Stimulated activated CD4-positive, alpha-beta T cell treated with anti-CD3 and anti-CD28 coated beads, TNF-alpha, amount 100 ng/mL, for 1 hour (primary cell): ENCODE measurements at regions not wholly inside any gene's neighbourhood (a gene's known extent, or its start where the extent isn't known, plus 50 kb on each side); places are given as distances from the start of the nearest gene placed in this dataset.

ENCODE experiments used
- DNase-seq, 3 donors: peaks; one replicate each; pipeline ENCODE4 v3.0.0-alpha.2; 2020; ENCODE audit warnings: low read depth in 3 of 3, low spot score in 1 of 3

GRCh38 chr4:11514003-11514402, 85.3 kb upstream of the HS3ST1 start:
- no peak for DNase-seq

DNA sequence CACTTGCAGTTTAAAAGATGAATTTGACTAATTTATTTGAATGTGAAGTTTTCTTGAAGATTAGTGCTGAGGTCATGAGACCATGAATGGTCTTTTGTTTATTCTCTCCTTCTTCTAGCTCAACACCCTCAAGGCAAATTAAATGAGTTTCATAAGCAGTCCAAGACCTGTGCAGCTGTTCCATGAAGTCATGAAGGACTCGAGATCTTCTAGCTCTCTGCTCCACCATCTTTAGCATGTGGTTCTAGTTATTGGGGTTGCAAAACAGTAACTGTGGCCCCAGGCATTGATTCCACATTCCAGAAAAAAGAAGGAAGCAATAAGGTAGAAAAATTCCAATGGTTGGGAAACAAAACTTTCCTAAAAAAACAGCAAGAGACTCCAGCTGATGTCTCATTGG, 84.2 kb upstream of the HS3ST1 start:
- DNase-seq, result no peak

- no peak for DNase-seq
Observed at GRCh38 chr4:11511321-11511720, 82.6 kb upstream of the HS3ST1 start.

GRCh38 chr4:11507920-11508319, 79.2 kb upstream of the HS3ST1 start:
- no peak for DNase-seq

DNA sequence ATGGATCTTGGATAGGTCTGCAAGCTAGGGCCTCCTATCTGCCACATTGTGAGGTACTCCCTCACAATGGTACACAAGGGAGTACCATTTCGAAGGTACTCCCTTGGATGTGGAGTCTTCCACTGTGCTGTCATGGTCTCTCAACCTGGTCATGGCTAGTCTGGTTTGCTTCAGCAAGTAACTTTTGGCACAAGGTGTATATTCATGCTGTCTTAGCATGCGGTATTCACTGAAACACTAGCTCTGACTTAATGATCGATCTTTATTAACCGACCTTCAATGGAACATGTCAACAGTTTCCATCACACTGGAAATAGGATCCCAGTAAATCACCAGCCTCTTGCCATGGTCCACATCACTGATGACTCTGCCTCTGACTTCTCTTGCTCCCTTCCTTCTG, 77.5 kb upstream of the HS3ST1 start:
- no peak for DNase-seq

DNA sequence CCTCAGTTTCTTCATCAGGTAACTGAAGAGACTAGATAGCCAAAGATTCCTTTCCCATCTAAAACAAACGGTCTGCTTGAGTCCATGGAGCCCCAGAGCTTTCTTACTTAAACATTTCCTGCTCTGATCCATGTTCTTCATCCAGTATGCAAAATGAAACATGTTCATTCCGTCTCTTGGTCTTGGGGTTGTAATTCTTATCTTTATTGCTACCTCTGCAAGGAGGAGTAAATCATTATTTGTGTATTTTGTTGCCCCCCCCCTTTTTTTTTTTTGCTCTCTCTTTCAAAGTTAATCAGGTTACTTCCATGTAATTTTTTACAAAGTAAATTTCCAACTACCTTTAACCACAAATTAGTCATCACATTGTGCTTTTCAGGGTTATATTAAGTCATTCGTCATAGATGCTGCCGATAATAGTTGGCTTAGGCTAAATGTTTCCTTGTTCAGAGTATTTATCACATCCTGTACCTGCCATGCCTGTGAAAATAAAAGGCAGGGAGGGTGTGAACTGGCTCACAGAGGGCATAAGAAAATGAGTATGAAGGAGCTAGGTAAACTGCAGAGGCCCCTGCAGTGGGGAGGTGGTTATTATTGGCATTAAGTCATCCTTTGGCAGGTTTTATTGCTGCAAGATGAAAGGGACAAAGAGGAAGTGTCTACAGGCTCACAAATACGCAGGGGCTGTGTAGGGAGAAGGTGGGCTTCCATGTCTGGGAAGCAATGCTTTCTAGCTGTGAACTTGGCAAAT, 76.7 kb upstream of the HS3ST1 start:
- DNase-seq, result no peak

DNA sequence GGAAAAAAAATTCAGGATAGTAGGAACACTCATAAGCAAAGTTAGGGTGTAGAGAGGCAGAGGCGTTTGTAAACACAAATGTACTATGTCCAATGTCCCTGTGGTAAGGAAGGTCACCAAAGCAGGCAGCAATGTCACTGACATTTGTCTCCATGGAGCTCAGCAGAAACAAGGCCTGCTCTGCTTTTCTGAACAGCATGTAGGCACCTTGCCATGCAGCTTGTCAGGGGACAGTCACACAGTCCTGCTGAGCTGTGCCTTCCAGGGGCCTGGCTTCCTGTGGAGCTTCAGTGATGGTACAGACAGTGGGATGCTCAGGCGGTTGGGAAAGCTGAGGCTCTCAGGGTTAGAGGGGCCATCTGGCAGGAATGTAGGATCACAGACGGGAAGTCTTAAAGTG, 74.5 kb upstream of the HS3ST1 start:
- no peak for DNase-seq

DNA sequence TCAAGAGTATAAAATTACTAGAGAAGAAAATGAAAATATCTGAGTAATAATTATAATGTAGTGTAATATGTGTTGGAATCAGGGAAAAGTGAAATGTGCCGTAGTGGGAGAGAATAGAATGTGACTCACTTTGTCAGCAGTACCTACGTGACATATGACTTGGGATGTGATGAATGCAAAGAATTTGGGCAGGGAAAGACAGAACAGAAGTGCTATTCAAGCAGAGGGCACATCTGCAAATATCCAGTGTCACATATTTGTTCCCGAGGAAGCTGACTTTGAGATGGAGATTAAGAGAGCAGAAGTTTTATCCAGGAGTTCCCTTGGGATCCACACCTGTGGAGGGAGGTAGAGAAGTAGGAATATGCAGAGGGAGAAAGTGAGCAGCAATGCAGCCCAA, 69.3 kb upstream of the HS3ST1 start:
- no peak for DNase-seq

GRCh38 chr4:11497212-11497806, 68.6 kb upstream of the HS3ST1 start:
- DNase-seq, result no peak

DNA sequence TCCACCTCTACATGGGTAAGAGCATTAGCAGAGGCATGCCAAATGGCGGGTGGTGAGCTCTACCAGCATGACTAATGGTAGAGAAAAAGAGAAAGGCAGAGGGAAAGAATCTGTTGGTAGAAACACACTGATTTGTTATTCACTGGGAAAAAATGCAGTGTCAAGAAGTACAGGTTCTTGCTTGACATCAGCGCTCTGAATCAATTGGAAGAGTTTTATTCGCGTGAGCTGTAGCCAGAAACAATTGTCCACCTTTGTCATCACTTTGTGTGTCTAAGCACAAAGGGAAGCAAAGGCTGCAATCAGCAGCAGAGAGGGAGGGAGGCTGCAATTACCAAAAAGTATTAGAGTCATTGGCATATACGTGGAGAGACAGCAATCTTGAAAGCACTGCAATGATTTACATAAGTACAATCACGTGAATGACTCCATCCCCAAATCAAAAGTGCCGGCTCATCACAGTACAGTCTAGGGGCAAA, 67.7 kb upstream of the HS3ST1 start:
- DNase-seq, result no peak

- DNase-seq, result no peak
Observed at GRCh38 chr4:11495818-11496217, 67.1 kb upstream of the HS3ST1 start.

- DNase-seq, result no peak
Observed at GRCh38 chr4:11495291-11495690, 66.6 kb upstream of the HS3ST1 start.

DNA sequence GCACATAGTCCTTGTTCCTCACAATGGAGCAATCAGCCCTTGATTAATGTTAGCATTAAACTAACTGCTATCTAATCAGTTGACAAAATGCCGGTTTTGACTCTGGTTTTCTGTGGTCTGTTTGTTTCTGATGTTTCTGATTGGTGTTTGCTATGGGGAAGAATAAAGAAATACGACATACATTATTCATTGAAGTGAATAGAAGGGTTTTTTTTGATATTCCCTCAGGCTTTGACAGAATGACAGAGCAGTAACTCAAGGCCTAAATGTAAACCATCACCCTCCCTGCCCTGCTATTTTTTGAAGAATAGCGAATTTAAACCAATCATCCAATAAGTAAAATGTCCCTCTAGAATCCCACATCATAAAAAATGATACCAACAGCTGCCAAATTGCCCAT, 65.5 kb upstream of the HS3ST1 start:
- DNase-seq, result no peak

GRCh38 chr4:11489453-11490083, 60.9 kb upstream of the HS3ST1 start:
- no peak for DNase-seq

DNA sequence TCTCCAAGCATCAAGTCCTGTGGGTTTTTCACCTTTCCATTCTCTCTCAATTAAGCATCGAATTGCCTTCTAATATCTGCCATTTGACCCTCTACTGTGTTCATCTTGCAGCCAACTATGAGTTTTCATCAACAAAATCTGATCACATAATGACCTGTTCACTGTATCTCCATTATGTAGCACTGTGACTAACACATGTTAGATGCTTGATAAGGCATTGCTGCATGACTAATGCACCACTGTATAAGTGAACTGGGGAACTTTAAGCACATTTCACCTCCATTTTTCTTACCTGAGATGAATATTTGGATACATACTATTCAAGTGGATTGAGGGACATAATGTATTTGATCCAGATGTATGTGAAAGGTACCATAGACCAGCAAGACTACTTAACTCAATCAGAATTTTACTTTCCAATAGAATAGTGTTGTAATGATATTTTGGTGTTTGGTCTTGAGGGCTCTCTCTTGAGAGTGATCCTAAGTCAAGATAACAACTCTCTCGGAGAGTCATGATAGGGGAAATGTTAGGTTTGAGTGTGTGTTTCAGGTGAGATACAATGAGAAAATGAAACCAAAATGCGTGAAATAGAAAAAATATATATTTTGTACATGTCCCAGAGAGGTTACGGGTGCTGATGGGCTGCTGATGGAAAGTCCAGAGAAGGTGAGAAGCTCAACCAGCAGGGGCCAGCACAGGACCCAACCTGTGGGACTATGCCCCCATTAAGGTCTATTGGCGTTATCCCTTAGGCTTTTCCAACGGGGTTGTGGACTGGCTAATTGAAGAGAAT, 60.2 kb upstream of the HS3ST1 start:
- DNase-seq, result no peak

DNA sequence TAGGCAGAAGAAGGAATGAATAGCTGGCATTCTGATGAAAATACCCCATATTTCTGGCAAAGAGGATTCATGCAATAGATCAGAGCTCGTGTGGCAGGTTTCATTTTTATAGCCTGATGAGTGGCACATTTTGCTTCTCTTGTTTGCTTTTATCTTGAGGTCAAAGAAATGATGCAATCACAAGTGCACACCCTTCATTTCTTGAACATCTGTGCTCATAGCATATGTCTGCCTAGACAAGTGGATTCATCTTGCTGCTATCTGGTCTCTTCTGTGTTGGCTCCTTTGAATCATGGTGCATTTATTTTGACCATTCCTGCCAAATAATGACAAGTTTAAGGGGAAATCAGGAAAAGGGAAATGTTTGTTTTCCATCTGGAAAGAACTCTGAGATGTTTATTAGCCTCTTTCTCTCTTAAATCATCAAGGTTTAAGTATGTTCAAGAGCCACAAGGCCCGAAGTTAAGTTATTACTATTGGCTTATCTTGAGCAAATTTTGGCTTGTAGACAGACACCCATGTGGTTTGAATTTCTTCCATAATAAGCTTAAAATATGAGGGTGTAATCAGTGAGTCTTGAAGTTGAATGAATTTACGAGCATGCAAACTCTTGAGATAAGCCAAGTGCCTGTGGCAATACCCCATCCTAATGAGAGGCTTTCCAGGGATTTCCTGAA, 59.3 kb upstream of the HS3ST1 start:
- no peak for DNase-seq

- no peak for DNase-seq
Observed at GRCh38 chr4:11487139-11487538, 58.4 kb upstream of the HS3ST1 start.

DNA sequence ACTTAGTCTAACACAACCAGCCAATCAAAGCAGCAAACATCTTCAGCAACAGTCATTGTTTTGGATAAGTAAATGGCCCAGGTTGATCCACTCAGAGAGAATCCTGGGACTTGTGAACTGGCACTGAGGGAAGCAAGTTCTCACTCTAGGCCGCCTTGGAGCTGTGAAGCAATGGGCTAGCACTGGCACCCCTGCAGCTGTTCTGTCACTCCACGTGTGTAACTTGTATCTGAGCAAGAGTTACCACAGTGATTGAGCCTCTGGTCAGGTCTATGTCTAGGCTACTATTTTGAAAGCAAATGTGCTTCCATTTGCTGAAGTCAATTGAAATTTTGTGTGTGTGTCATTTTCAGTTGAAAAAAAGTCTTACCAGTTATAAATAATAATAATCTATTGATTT, 57.2 kb upstream of the HS3ST1 start:
- no peak for DNase-seq

DNA sequence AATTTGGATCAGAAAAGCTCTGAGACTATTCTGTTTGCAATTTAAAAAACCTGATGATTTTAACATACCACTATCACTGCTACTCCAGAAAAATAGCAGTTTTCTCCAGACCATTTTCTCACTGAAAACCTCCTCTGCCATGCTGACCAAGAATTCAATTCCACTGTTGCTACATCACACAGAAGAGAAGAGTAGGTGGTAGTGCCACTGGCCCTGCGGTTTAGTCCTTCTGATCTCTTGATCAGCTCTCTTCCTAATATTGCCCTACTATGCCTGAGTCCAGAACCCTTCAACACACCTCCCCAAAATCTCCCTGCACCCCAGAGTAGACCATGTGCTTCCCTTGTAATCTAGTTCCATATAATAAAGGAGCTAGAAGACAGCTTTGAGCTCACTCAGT, 55.8 kb upstream of the HS3ST1 start:
- no peak for DNase-seq

GRCh38 chr4:11483046-11483445, 54.4 kb upstream of the HS3ST1 start:
- no peak for DNase-seq

GRCh38 chr4:11480683-11481082, 52.0 kb upstream of the HS3ST1 start:
- no peak for DNase-seq
